GM12878 (cell line): ENCODE measurements at regions not wholly inside any gene's neighbourhood (a gene's known extent, or its start where the extent isn't known, plus 50 kb on each side); places are given as distances from the start of the nearest gene placed in this dataset.

Experiments
- BRCA1 ChIP-seq: IDR thresholded peaks from 2 replicates; pipeline ENCODE4 v1.6.1; 2011; ENCODE audit warnings: low read depth, low read length, improper control_type of control experiment
- EP300 ChIP-seq, 2 experiments: fragments of 150-350 bp in 1 of 2; IDR thresholded peaks; 2 replicates each; pipeline ENCODE4 v1.6.1; 2011 to 2012; ENCODE audit warnings: low read depth in 2 of 2, low read length in 2 of 2, borderline replicate concordance in 1 of 2, improper control_type of control experiment in 1 of 2, inconsistent platforms in 1 of 2; ENCODE audit not compliant: control insufficient read depth in 1 of 2
- NR2C2 ChIP-seq: IDR thresholded peaks from 2 replicates; pipeline ENCODE4 v1.6.1; 2011; ENCODE audit warnings: borderline replicate concordance, low read depth; ENCODE audit not compliant: control insufficient read depth, insufficient read length
- POLR2AphosphoS5 ChIP-seq: IDR thresholded peaks from 2 replicates; pipeline ENCODE4 v1.6.1; 2011; ENCODE audit warnings: mild to moderate bottlenecking, low read length, inconsistent platforms
- TBL1XR1 ChIP-seq: IDR thresholded peaks from 2 replicates; pipeline ENCODE4 v1.6.1; 2012; ENCODE audit warnings: low read depth, low read length, improper control_type of control experiment
- TF ChIP-seq, protein P1 (sequence below), 3 experiments: IDR thresholded peaks in 2 of 3; conservative IDR thresholded peaks in 1 of 3; 2 replicates each; pipeline ENCODE4 v1.5.1; 2011; ENCODE audit warnings: low read depth in 3 of 3, low read length in 3 of 3, mild to moderate bottlenecking in 3 of 3, control low read depth in 2 of 3, moderate library complexity in 2 of 3, inconsistent platforms in 1 of 3, mixed read lengths in 1 of 3; ENCODE audit not compliant: control insufficient read depth in 2 of 3, insufficient read depth in 1 of 3; ENCODE audit errors: extremely low read depth in 1 of 3
- TF ChIP-seq, protein P2 (sequence below): IDR thresholded peaks from 2 replicates; pipeline ENCODE4 v1.6.1; 2012; ENCODE audit warnings: low read depth, low read length, improper control_type of control experiment
- TF ChIP-seq, protein P3 (sequence below): IDR thresholded peaks from 2 replicates; pipeline ENCODE4 v1.6.1; 2012; ENCODE audit warnings: low read length, inconsistent platforms
- TF ChIP-seq, protein P4 (sequence below): fragments of 450-650 bp; IDR thresholded peaks from 2 replicates; pipeline ENCODE4 v1.6.1; 2017; ENCODE audit warnings: mild to moderate bottlenecking, moderate library complexity
- TF ChIP-seq, protein P5 (sequence below): IDR thresholded peaks from 2 replicates; pipeline ENCODE4 v1.6.1; 2012; ENCODE audit warnings: mild to moderate bottlenecking, low read depth, low read length

DNA sequence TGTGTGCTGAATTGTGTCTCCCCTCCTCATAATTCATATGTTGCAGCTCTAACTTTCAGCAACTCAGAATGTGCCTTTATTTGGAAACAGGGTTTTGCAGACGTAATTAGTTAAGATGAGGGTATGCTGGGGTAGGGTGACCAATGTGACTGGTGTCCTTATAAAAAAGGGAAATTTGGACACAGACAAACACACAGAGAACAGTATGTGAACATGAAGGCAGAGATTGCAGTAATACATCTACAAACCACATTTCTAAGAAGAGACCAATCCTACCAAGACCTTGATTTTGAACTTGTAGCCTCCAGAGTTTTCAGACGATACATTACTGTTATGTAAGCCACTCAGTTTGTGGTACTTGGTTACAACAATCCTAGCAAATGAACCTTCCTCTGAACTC lies 817.8 kb downstream of the TUSC7 start:
- TF ChIP-seq, protein P1, sequence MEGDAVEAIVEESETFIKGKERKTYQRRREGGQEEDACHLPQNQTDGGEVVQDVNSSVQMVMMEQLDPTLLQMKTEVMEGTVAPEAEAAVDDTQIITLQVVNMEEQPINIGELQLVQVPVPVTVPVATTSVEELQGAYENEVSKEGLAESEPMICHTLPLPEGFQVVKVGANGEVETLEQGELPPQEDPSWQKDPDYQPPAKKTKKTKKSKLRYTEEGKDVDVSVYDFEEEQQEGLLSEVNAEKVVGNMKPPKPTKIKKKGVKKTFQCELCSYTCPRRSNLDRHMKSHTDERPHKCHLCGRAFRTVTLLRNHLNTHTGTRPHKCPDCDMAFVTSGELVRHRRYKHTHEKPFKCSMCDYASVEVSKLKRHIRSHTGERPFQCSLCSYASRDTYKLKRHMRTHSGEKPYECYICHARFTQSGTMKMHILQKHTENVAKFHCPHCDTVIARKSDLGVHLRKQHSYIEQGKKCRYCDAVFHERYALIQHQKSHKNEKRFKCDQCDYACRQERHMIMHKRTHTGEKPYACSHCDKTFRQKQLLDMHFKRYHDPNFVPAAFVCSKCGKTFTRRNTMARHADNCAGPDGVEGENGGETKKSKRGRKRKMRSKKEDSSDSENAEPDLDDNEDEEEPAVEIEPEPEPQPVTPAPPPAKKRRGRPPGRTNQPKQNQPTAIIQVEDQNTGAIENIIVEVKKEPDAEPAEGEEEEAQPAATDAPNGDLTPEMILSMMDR (IDR thresholded peaks at IDR 0.05 in 2 of 3, conservative IDR thresholded peaks at IDR 0.05 in 1 of 3; ENCODE audit: control insufficient read depth in 2 of 3, extremely low read depth in 1 of 3, insufficient read depth in 1 of 3, low read depth in 3 of 3, low read length in 3 of 3), result no peak
- no peak for TF ChIP-seq TBL1XR1
- TF ChIP-seq, protein P2, sequence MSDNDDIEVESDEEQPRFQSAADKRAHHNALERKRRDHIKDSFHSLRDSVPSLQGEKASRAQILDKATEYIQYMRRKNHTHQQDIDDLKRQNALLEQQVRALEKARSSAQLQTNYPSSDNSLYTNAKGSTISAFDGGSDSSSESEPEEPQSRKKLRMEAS, result no peak
- TF ChIP-seq, protein P3, sequence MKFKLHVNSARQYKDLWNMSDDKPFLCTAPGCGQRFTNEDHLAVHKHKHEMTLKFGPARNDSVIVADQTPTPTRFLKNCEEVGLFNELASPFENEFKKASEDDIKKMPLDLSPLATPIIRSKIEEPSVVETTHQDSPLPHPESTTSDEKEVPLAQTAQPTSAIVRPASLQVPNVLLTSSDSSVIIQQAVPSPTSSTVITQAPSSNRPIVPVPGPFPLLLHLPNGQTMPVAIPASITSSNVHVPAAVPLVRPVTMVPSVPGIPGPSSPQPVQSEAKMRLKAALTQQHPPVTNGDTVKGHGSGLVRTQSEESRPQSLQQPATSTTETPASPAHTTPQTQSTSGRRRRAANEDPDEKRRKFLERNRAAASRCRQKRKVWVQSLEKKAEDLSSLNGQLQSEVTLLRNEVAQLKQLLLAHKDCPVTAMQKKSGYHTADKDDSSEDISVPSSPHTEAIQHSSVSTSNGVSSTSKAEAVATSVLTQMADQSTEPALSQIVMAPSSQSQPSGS, result no peak
- TF ChIP-seq POLR2AphosphoS5, result no peak
- TF ChIP-seq, protein P4, sequence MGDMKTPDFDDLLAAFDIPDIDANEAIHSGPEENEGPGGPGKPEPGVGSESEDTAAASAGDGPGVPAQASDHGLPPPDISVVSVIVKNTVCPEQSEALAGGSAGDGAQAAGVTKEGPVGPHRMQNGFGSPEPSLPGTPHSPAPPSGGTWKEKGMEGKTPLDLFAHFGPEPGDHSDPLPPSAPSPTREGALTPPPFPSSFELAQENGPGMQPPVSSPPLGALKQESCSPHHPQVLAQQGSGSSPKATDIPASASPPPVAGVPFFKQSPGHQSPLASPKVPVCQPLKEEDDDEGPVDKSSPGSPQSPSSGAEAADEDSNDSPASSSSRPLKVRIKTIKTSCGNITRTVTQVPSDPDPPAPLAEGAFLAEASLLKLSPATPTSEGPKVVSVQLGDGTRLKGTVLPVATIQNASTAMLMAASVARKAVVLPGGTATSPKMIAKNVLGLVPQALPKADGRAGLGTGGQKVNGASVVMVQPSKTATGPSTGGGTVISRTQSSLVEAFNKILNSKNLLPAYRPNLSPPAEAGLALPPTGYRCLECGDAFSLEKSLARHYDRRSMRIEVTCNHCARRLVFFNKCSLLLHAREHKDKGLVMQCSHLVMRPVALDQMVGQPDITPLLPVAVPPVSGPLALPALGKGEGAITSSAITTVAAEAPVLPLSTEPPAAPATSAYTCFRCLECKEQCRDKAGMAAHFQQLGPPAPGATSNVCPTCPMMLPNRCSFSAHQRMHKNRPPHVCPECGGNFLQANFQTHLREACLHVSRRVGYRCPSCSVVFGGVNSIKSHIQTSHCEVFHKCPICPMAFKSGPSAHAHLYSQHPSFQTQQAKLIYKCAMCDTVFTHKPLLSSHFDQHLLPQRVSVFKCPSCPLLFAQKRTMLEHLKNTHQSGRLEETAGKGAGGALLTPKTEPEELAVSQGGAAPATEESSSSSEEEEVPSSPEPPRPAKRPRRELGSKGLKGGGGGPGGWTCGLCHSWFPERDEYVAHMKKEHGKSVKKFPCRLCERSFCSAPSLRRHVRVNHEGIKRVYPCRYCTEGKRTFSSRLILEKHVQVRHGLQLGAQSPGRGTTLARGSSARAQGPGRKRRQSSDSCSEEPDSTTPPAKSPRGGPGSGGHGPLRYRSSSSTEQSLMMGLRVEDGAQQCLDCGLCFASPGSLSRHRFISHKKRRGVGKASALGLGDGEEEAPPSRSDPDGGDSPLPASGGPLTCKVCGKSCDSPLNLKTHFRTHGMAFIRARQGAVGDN, result no peak
- TF ChIP-seq BRCA1, result no peak
- TF ChIP-seq EP300 (IDR thresholded peaks at IDR 0.05; ENCODE audit: borderline replicate concordance in 1 of 2, control insufficient read depth in 1 of 2, low read depth in 2 of 2, low read length in 2 of 2), result no peak
- TF ChIP-seq NR2C2, result no peak
- TF ChIP-seq, protein P5, sequence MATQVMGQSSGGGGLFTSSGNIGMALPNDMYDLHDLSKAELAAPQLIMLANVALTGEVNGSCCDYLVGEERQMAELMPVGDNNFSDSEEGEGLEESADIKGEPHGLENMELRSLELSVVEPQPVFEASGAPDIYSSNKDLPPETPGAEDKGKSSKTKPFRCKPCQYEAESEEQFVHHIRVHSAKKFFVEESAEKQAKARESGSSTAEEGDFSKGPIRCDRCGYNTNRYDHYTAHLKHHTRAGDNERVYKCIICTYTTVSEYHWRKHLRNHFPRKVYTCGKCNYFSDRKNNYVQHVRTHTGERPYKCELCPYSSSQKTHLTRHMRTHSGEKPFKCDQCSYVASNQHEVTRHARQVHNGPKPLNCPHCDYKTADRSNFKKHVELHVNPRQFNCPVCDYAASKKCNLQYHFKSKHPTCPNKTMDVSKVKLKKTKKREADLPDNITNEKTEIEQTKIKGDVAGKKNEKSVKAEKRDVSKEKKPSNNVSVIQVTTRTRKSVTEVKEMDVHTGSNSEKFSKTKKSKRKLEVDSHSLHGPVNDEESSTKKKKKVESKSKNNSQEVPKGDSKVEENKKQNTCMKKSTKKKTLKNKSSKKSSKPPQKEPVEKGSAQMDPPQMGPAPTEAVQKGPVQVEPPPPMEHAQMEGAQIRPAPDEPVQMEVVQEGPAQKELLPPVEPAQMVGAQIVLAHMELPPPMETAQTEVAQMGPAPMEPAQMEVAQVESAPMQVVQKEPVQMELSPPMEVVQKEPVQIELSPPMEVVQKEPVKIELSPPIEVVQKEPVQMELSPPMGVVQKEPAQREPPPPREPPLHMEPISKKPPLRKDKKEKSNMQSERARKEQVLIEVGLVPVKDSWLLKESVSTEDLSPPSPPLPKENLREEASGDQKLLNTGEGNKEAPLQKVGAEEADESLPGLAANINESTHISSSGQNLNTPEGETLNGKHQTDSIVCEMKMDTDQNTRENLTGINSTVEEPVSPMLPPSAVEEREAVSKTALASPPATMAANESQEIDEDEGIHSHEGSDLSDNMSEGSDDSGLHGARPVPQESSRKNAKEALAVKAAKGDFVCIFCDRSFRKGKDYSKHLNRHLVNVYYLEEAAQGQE, result no peak
